IMR-90 (cell line): ENCODE measurements at regions not wholly inside any gene's neighbourhood (a gene's known extent, or its start where the extent isn't known, plus 50 kb on each side); places are given as distances from the start of the nearest gene placed in this dataset.

ENCODE experiments used
- BHLHE40 ChIP-seq: fragments of 150-350 bp; IDR thresholded peaks from 2 replicates; pipeline ENCODE4 v1.6.1; 2016; ENCODE audit warnings: mild to moderate bottlenecking, low read depth, low read length
- CEBPB ChIP-seq: IDR thresholded peaks from 2 replicates; pipeline ENCODE4 v1.6.1; 2012; ENCODE audit warnings: low read depth, low read length, improper control_type of control experiment
- FOS ChIP-seq: fragments of 150-350 bp; IDR thresholded peaks from 2 replicates; pipeline ENCODE4 v1.6.1; 2016; ENCODE audit warnings: low read depth, low read length
- MAFK ChIP-seq: IDR thresholded peaks from 2 replicates; pipeline ENCODE4 v1.6.1; 2012; ENCODE audit warnings: low read depth, low read length, improper control_type of control experiment
- MAZ ChIP-seq: IDR thresholded peaks from 2 replicates; pipeline ENCODE4 v1.6.1; 2012; ENCODE audit warnings: low read depth, mild to moderate bottlenecking, low read length, improper control_type of control experiment, moderate library complexity, borderline replicate concordance
- MXI1 ChIP-seq: IDR thresholded peaks from 2 replicates; pipeline ENCODE4 v1.6.1; 2012; ENCODE audit warnings: low read depth, mild to moderate bottlenecking, low read length, moderate library complexity, borderline replicate concordance
- POLR2A ChIP-seq: IDR thresholded peaks from 2 replicates; pipeline ENCODE4 v1.6.1; 2012; ENCODE audit warnings: mild to moderate bottlenecking, low read depth, low read length
- RAD21 ChIP-seq: IDR thresholded peaks from 2 replicates; pipeline ENCODE4 v1.6.1; 2012; ENCODE audit warnings: low read length, improper control_type of control experiment
- SMC3 ChIP-seq: fragments of 150-350 bp; IDR thresholded peaks from 2 replicates; pipeline ENCODE4 v1.6.1; 2016; ENCODE audit warnings: low read depth, mild to moderate bottlenecking, antibody characterized with exemption, low read length, moderate library complexity
- TF ChIP-seq, protein P1 (sequence below): conservative IDR thresholded peaks from 2 replicates; pipeline ENCODE4 v1.5.1; 2012; ENCODE audit warnings: mild to moderate bottlenecking, low read depth, low read length, improper control_type of control experiment
- TF ChIP-seq, protein P2 (sequence below): fragments of 150-350 bp; IDR thresholded peaks from 2 replicates; pipeline ENCODE4 v1.6.1; 2017; ENCODE audit warnings: mild to moderate bottlenecking, antibody characterized with exemption, low read length, low read depth
- TF ChIP-seq, protein P3 (sequence below): fragments of 150-350 bp; IDR thresholded peaks from 2 replicates; pipeline ENCODE4 v1.6.1; 2016; ENCODE audit warnings: low read depth, mild to moderate bottlenecking, low read length, moderate library complexity, borderline replicate concordance

DNA sequence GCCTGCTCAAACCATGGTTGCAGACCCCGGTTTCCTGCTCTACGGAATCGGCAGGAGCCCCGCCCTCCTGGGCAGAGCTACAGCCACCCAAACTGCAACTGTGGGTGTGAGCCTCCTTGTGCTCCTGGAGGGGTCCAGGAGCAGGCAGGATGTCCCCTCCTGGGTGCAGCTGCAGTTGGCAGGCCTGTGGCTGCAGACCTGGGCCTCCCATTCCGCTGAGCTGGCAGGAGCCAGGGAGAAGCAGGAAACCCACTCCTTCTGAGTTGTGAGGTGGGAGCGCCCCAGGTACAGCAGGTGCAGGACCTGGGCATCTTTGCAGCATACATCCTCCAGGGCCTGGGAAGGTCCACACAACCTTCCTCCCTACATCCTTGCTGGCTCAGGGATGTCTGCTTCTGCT, 578.7 kb upstream of the USP24 start:
- TF ChIP-seq, protein P1, sequence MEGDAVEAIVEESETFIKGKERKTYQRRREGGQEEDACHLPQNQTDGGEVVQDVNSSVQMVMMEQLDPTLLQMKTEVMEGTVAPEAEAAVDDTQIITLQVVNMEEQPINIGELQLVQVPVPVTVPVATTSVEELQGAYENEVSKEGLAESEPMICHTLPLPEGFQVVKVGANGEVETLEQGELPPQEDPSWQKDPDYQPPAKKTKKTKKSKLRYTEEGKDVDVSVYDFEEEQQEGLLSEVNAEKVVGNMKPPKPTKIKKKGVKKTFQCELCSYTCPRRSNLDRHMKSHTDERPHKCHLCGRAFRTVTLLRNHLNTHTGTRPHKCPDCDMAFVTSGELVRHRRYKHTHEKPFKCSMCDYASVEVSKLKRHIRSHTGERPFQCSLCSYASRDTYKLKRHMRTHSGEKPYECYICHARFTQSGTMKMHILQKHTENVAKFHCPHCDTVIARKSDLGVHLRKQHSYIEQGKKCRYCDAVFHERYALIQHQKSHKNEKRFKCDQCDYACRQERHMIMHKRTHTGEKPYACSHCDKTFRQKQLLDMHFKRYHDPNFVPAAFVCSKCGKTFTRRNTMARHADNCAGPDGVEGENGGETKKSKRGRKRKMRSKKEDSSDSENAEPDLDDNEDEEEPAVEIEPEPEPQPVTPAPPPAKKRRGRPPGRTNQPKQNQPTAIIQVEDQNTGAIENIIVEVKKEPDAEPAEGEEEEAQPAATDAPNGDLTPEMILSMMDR: no peak
- TF ChIP-seq MAZ (no peak), POLR2A (no peak), MXI1 (no peak), FOS (no peak), SMC3 (no peak), RAD21 (no peak), CEBPB (no peak), MAFK (no peak), BHLHE40 (no peak)
- TF ChIP-seq, protein P2, sequence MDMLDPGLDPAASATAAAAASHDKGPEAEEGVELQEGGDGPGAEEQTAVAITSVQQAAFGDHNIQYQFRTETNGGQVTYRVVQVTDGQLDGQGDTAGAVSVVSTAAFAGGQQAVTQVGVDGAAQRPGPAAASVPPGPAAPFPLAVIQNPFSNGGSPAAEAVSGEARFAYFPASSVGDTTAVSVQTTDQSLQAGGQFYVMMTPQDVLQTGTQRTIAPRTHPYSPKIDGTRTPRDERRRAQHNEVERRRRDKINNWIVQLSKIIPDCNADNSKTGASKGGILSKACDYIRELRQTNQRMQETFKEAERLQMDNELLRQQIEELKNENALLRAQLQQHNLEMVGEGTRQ: no peak
- TF ChIP-seq, protein P3, sequence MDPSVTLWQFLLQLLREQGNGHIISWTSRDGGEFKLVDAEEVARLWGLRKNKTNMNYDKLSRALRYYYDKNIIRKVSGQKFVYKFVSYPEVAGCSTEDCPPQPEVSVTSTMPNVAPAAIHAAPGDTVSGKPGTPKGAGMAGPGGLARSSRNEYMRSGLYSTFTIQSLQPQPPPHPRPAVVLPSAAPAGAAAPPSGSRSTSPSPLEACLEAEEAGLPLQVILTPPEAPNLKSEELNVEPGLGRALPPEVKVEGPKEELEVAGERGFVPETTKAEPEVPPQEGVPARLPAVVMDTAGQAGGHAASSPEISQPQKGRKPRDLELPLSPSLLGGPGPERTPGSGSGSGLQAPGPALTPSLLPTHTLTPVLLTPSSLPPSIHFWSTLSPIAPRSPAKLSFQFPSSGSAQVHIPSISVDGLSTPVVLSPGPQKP: no peak
